Vagina (tissue), 2 donors: ENCODE measurements at regions not wholly inside any gene's neighbourhood (a gene's known extent, or its start where the extent isn't known, plus 50 kb on each side); places are given as distances from the start of the nearest gene placed in this dataset.

ENCODE experiments used
- DNase-seq, 2 donors: peaks; one replicate each; pipeline ENCODE4 v3.0.0-alpha.2; 2017; ENCODE audit errors: extremely low spot score in 2 of 2
- H3K27ac ChIP-seq: fragments of 200-600 bp; sonication (generic); one replicate; pipeline ENCODE4 v1.5.1; 2019
- H3K27me3 ChIP-seq: fragments of 200-600 bp; sonication (generic); one replicate; pipeline ENCODE4 v1.5.1; 2019
- H3K36me3 ChIP-seq, 2 donors: fragments of 200-600 bp; sonication (generic); one replicate each; pipeline ENCODE4 v1.5.1; 2017 to 2019
- H3K4me1 ChIP-seq: fragments of 200-600 bp; sonication (generic); one replicate; pipeline ENCODE4 v1.5.1; 2019
- H3K4me3 ChIP-seq, 2 donors: fragments of 200-600 bp; sonication (generic); 1 replicate in 1 of 2; 2 replicates in 1 of 2; pipeline ENCODE4 v1.5.1; 2016 to 2019
- H3K9me3 ChIP-seq: fragments of 200-600 bp; sonication (generic); one replicate; pipeline ENCODE4 v1.5.1; 2019
- POLR2A ChIP-seq, 2 donors: fragments of 450-650 bp; IDR thresholded peaks; one replicate each; pipeline ENCODE4 v1.6.1; 2017; ENCODE audit warnings: antibody characterized with exemption in 2 of 2, mild to moderate bottlenecking in 2 of 2, moderate library complexity in 2 of 2
- POLR2AphosphoS5 ChIP-seq, 2 donors: sonication (generic); formaldehyde crosslinking; IDR thresholded peaks; one replicate each; pipeline ENCODE4 v1.9.0; 2017; ENCODE audit warnings: antibody characterized with exemption in 2 of 2, mild to moderate bottlenecking in 2 of 2, low read depth in 1 of 2; ENCODE audit not compliant: insufficient read depth in 1 of 2
- intact Hi-C: fragments of 100-400 bp; cut with DNase I; formaldehyde crosslinking; loops from one replicate; pipeline ENCODE4 v1.15.1; 2023
- TF ChIP-seq, protein P1 (sequence below), 3 experiments: fragments of 450-650 bp in 2 of 3; fragments of 200-600 bp in 1 of 3; sonication (generic) in 1 of 3; IDR thresholded peaks; one replicate each; pipeline ENCODE4 v1.5.1; 2017 to 2019; ENCODE audit warnings: antibody characterized with exemption in 3 of 3, mild to moderate bottlenecking in 2 of 3, moderate library complexity in 2 of 3

- Histone ChIP-seq H3K9me3 (no peaks in the 10 kb centered on the region), H3K27ac (no peak overlapping the region), H3K27me3 (no peaks in the 10 kb centered on the region), H3K36me3 (no peaks in the 10 kb centered on the region), H3K4me3 (no peak overlapping the region), H3K4me1 (no peaks in the 10 kb centered on the region)
- intact Hi-C loops = no loop called here
- TF ChIP-seq POLR2AphosphoS5 (IDR thresholded peaks at IDR 0.05; ENCODE audit: insufficient read depth in 1 of 2, low read depth in 1 of 2) (no peak), POLR2A (IDR thresholded peaks at IDR 0.05) (no peak)
- TF ChIP-seq, protein P1, sequence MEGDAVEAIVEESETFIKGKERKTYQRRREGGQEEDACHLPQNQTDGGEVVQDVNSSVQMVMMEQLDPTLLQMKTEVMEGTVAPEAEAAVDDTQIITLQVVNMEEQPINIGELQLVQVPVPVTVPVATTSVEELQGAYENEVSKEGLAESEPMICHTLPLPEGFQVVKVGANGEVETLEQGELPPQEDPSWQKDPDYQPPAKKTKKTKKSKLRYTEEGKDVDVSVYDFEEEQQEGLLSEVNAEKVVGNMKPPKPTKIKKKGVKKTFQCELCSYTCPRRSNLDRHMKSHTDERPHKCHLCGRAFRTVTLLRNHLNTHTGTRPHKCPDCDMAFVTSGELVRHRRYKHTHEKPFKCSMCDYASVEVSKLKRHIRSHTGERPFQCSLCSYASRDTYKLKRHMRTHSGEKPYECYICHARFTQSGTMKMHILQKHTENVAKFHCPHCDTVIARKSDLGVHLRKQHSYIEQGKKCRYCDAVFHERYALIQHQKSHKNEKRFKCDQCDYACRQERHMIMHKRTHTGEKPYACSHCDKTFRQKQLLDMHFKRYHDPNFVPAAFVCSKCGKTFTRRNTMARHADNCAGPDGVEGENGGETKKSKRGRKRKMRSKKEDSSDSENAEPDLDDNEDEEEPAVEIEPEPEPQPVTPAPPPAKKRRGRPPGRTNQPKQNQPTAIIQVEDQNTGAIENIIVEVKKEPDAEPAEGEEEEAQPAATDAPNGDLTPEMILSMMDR (IDR thresholded peaks at IDR 0.05) = no peak
- no peak for DNase-seq
These were observed 70.4 kb upstream of the COL3A1 start for GRCh38 chr2:188903740-188904139.

GRCh38 chr2:188909036-188909435 is 65.1 kb upstream of the COL3A1 start:
- TF ChIP-seq POLR2A (IDR thresholded peaks at IDR 0.05) = no peak
- no peak for TF ChIP-seq POLR2AphosphoS5 (IDR thresholded peaks at IDR 0.05; ENCODE audit: insufficient read depth in 1 of 2, low read depth in 1 of 2)
- TF ChIP-seq, protein P1 (IDR thresholded peaks at IDR 0.05) = no peak
- DNase-seq = no peak
- H3K27me3 ChIP-seq = no peaks in the 10 kb centered on the region
- no peak overlapping the region for H3K27ac ChIP-seq
- no peaks in the 10 kb centered on the region for H3K4me1 ChIP-seq
- no peaks in the 10 kb centered on the region for H3K36me3 ChIP-seq
- no peaks in the 10 kb centered on the region for H3K9me3 ChIP-seq
- no peak overlapping the region for H3K4me3 ChIP-seq
- intact Hi-C loops = no loop called here

DNA sequence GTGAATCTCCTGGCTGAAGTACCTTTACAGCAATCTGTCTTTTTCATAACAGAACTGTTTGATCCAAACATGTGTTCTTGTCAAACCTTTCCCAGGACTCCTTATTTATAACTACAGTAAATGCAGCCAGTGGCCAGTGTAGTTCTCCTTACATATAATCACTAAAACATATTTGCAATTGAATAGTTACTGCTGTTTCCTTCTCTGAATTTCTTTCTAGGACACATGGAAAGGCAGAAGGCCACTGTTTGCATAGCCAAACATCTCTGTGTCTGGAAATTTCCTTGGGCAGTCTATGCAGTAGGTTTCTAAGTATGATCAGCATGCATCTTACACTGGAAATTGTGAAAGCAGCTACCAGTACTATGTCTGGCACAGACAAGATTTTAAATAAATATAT is 57.4 kb upstream of the COL3A1 start:
- H3K4me3 ChIP-seq = no peak overlapping the region
- no peaks in the 10 kb centered on the region for H3K9me3 ChIP-seq
- TF ChIP-seq POLR2AphosphoS5 (IDR thresholded peaks at IDR 0.05; ENCODE audit: insufficient read depth in 1 of 2, low read depth in 1 of 2) (no peak), POLR2A (IDR thresholded peaks at IDR 0.05) (no peak)
- TF ChIP-seq, protein P1 (IDR thresholded peaks at IDR 0.05) = no peak
- intact Hi-C loops = no loop called here
- no peaks in the 10 kb centered on the region for H3K4me1 ChIP-seq
- H3K36me3 ChIP-seq = no peaks in the 10 kb centered on the region
- DNase-seq = no peak
- H3K27me3 ChIP-seq = no peaks in the 10 kb centered on the region
- no peak overlapping the region for H3K27ac ChIP-seq

GRCh38 chr2:188917632-188918031 is 56.5 kb upstream of the COL3A1 start:
- Histone ChIP-seq H3K27ac (no peak overlapping the region), H3K9me3 (no peaks in the 10 kb centered on the region), H3K36me3 (no peaks in the 10 kb centered on the region), H3K4me1 (no peaks in the 10 kb centered on the region), H3K27me3 (no peaks in the 10 kb centered on the region), H3K4me3 (no peak overlapping the region)
- intact Hi-C loops = no loop called here
- TF ChIP-seq POLR2AphosphoS5 (IDR thresholded peaks at IDR 0.05; ENCODE audit: insufficient read depth in 1 of 2, low read depth in 1 of 2) = no peak
- TF ChIP-seq, protein P1 (IDR thresholded peaks at IDR 0.05) = no peak
- no peak for TF ChIP-seq POLR2A (IDR thresholded peaks at IDR 0.05)
- no peak for DNase-seq

GRCh38 chr2:188919824-188920223 is 54.3 kb upstream of the COL3A1 start:
- Histone ChIP-seq H3K27me3 (no peaks in the 10 kb centered on the region), H3K9me3 (no peaks in the 10 kb centered on the region), H3K4me1 (no peaks in the 10 kb centered on the region), H3K36me3 (no peaks in the 10 kb centered on the region), H3K4me3 (no peak overlapping the region), H3K27ac (no peak overlapping the region)
- intact Hi-C loops = no loop called here
- no peak for TF ChIP-seq POLR2A (IDR thresholded peaks at IDR 0.05)
- TF ChIP-seq, protein P1 (IDR thresholded peaks at IDR 0.05) = no peak
- no peak for TF ChIP-seq POLR2AphosphoS5 (IDR thresholded peaks at IDR 0.05; ENCODE audit: insufficient read depth in 1 of 2, low read depth in 1 of 2)
- no peak for DNase-seq
